ENCODE measurements at regions not wholly inside any gene's neighbourhood (a gene's known extent, or its start where the extent isn't known, plus 50 kb on each side); places are given as distances from the start of the nearest gene placed in this dataset.

DNA sequence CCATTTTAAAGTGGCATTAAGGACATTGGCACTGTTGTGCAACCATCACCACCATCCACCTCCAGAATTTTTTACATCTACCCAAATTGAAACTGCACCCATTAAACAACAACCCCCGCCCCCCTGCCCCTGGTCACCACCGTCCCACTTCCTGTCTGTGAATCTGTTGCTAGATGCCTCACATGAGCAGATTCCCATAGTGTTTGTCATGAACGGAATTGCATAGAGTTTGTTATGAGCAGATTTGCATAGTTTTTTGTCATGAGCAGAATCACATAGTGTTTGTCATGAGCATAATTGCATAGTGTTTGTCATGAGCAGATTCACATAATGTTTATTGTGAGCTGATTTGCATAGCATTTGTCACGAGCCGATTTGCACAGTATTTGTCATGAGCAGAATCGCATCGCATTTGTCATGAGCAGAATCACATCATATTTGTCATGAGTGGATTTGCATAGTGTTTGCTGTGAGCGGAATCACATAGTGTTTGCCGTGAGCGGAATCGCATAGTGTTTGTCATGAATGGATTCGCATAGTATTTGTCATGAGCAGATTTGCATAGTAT, 54.0 kb upstream of the GTF3A start:
- DNase-seq, result no peak

DNA sequence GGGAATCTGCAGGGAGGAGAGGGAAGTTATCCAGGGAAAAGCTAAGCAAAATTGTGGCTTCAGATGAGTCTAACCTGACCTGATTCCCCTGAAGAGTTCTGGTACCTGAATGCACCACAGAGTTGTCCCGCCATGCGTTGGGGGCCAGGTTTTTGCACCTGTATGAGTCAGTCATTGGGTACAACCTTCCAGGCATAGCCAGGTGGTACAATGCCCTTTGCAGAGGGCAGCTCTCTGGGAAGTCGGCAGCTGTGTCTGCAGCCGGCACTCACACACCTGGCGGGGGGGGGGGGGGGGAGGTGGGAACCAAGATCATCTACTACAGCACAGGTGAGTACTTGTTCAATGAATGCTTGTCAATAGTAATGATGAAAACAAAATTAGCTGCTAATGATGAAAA, 52.5 kb upstream of the GTF3A start:
- DNase-seq, result no peak

DNA sequence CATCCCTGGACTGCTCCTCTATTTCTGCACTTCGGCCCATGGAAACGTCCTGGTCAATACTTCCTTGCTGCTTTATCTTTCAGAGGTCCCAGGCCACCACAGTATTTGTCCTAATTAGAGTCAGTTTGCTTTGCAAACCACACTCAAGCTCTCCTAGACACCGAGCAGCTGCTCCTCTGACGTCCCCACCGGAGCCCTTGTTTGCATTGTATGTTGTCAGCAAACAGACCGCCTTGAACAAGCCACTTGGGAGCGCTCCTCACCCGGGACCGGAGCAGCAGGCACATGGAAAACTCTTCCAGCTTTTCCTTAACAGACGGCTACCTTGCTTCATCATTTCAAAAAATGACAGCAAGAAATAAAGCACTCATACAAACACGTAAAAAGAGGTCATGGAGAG, 51.5 kb upstream of the GTF3A start:
- DNase-seq, result no peak

DNA sequence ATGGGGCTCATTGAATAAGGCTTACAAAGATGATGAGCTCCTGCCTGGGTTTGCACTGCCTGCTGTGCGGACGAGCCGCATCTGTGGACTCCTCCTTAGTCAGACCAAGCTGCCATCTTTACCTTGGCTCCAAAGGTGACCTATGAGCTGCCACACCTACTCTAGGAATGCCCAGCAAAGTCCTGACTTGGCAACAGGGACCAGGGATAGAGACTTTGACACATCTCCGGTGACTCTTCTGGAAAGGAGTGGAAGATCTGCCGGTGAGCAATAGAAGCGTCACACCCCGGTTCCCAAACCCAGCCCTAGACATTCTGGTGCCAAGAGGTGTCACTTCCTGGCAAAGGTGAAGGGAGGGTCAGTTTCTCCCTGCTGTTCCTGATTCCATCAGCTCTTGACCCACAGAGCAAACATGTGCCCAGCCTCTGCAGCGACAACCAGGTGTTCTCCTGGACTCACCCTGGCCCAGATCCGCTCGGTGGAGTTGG, 50.2 kb upstream of the GTF3A start:
- DNase-seq, result no peak

Measured in activated CD8-positive, alpha-beta memory T cell treated with anti-CD3 and anti-CD28 coated beads for 24 hours (primary cell).